ENCODE measurements at regions not wholly inside any gene's neighbourhood (a gene's known extent, or its start where the extent isn't known, plus 50 kb on each side); places are given as distances from the start of the nearest gene placed in this dataset.

DNA sequence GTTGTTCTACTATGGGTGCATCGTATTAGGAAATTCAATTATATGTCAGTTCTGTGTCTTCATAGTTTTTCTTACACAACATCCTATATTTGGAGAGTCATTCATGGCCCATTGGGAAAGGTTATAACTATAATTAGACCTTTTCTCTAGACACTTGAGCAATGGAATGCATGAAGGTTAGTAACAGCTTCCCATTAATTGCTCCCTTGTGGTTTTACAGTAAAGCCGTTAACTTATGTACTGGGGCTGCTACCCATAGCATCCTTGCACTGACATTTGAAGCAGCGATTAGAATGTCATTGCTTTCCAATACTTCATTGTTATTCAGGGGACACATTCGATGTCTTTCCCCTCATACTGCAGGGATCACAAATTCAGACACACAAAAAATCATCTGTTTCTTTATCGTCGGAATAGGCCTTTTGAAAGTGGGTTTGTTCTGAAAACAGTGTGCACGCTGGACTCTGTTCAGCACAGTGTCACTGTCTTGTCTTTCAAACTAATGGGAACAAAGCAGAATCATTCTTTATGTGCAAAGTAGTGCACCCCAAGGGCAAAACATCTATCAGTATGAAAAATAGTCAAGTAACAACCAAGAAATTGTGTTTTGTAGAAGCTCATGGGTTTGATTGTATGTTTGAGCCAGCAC lies 634.3 kb upstream of the MAP3K7 start:
- TF ChIP-seq EZH2 (IDR thresholded peaks at IDR 0.05; ENCODE audit: low read depth), result no peak
- TF ChIP-seq, protein P1, sequence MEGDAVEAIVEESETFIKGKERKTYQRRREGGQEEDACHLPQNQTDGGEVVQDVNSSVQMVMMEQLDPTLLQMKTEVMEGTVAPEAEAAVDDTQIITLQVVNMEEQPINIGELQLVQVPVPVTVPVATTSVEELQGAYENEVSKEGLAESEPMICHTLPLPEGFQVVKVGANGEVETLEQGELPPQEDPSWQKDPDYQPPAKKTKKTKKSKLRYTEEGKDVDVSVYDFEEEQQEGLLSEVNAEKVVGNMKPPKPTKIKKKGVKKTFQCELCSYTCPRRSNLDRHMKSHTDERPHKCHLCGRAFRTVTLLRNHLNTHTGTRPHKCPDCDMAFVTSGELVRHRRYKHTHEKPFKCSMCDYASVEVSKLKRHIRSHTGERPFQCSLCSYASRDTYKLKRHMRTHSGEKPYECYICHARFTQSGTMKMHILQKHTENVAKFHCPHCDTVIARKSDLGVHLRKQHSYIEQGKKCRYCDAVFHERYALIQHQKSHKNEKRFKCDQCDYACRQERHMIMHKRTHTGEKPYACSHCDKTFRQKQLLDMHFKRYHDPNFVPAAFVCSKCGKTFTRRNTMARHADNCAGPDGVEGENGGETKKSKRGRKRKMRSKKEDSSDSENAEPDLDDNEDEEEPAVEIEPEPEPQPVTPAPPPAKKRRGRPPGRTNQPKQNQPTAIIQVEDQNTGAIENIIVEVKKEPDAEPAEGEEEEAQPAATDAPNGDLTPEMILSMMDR (conservative IDR thresholded peaks at IDR 0.05), result no peak
